HG02571 (cell line): ENCODE measurements at regions not wholly inside any gene's neighbourhood (a gene's known extent, or its start where the extent isn't known, plus 50 kb on each side); places are given as distances from the start of the nearest gene placed in this dataset.
"Not testable (repeated sequence)": the region's sequence is repeated elsewhere in the genome, so short reads cannot be mapped to it uniquely, and the experiment has no call there.

Experiments used
- ATAC-seq: cut with Tn5 transposase; IDR thresholded peaks from one replicate; pipeline ENCODE4 v1.9.1; 2021; ENCODE audit warnings: mild to moderate bottlenecking, moderate library complexity; ENCODE audit not compliant: unreplicated experiment

DNA sequence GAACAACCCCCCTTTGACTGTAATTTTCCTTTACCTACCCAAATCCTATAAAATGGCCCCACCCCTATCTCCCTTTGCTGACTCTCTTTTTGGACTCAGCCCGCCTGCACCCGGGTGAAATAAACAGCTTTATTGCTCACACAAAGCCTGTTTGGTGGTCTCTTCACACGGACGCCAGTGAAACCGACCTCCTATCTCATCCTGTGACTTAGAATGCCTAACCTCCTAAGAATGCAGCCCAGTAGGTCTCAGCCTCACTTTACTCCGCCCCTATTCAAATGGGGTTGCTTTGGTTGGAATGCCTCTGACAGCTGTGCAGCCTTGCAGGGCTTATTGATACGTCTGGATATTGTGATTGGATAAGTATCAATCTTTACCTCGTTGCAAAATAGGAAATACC lies 243.8 kb upstream of the PROK2 start:
- not testable (repeated sequence) for ATAC-seq

DNA sequence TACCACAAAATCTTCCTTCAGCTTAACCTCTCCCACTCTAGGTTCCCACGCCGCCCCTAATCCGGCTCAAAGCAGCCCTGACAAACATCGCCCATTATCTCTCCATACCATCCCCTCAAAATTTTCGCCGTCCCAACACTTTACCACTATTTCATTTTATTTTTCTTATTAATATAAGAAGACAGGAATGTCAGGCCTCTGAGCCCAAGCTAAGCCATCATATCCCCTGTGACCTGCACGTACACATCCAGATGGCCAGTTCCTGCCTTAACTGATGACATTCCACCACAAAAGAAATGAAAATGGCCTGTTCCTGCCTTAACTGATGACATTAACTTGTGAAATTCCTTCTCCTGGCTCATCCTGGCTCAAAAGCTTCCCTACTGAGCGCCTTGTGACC lies 243.4 kb upstream of the PROK2 start:
- ATAC-seq = not testable (repeated sequence)

DNA sequence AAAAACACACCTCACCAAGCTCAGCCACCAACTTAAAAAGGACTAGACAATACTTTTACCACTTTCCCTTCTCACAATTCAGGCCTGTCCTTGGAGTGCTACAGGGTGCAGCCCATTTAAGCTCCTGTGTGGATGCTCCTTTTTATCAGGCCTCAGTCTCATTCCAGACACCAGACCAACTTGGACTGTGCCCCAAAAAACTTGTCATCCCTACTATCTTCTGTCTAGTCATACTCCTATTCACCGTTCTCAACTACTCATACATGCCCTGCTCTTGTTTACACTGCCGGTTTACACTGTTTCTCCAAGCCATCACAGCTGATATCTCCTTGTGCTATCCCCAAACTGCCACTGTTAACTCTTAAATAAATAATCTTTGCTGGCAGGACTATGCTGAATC lies 242.8 kb upstream of the PROK2 start:
- ATAC-seq = not testable (repeated sequence)

DNA sequence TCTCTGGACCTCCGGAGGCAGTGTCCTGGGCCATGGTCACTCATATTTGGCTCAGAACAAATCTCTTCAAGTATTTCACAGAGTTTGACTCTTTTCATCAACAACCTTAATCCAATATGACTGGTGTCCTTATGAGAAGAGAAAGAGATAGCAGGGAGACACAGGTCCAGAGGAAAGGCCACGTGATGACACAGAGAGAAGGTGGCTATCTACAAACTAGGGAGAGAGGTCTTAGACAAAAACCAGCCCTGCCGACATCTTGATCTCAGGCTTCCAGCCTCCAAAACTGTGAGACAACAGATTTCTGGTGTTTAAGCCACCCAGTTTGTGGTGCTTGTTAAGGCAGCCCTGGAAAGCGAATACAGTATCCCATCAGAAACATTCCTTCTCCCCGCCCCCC lies 237.1 kb upstream of the PROK2 start:
- ATAC-seq = no peak

DNA sequence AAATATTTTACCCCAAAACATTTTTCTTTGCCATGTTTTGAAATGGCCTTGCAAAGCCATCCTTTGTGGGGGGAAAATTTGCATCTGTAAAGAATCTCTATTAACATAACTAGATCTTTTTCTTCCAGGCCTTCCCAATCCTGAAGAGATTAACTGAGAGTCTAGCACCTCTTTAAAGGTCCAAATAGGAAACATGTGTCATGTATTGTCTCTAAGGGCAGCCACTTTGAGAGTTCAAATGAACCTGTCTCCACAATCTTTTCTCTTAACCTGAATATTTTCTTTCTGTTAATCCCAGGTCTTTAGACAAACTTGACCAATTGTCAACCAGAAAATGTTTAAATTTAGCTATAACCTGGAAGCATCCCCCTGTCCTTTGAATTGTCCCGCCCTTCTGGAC lies 236.6 kb upstream of the PROK2 start:
- ATAC-seq = no peak

DNA sequence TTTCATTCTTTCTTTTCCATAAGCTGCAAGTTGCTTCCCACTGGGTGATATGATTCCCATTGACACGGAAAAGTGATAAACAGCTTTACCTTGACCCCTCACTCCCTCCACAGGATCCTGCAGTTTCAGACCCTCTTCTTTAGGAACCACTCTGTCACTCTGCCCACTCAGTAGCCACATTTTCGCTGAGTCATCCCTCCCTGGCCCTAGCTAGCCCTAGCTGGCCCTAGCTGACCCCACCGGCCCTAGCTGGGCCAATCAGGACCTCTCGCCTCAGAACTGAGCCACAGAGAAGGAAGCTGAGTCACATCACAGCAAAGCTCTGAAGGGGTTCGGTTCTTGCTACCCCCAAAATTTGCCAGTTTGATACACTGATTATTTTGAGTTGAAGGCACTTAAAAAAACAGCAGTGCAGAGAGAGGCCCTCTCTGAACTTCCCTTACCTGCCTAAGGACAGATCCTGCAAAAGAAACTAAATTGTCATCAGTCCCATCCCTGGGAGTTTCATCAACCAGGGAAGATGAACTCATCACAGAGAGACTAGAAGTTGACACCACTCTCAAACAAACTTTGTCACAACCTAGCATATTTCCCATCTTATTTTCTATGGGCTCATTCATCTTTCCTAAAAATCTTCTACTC lies 233.5 kb upstream of the PROK2 start:
- no peak for ATAC-seq

DNA sequence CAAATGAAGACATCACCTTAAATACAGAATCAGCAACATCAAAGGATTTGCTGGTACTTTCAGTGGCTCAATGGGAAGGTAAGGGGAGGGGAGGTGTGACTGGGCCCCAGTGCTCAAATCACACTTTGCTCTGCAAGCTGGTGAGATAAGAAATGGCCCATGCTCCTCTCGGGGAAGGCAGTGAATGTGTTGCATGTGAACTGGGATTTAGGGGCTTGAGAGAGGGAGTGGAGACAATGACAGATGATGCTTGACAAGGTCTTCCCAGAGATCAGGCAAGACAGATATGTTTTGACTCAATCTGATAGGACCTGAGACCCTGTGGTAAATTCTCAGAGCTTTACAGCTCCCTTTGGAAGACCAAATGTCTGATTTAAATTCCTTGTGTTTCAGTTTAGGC lies 233.0 kb upstream of the PROK2 start:
- ATAC-seq = no peak

DNA sequence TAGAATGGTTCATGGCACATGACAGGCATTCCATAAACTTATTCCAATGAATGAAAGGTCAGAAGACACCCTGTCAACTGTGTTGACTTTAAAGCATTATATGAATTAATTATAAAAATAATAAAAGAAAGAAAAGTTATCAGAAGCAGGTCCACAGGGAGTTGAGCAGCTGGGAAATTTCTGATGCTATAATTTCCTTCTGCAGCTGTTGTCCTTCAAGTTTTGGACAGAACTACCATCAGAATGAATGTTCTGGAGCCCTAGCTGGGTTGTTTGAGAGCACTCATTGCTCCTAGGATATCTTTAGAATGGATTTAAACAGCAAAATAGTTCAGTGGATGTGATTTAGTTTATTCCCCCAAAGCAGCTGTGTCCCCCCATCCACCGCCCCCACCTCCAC lies 232.4 kb upstream of the PROK2 start:
- ATAC-seq = no peak

DNA sequence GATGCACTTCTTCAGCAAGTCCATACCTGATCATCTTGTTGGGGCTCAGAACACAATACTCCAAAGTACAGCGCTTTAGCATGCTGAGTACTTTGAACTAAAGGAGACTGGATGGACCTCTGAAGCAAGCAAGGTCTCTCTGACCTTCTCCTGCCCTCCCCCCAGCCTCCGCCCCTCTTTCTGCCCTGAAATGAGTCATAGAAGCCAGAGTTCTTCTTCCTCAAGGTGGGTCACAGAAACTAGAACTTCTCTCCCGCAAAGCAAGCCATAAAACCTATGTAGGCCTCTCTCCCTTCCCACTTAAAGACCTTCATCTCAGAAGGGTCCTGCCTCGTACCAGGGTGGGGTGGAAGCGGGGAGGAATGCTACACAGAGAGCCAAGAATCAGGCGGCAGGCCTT lies 230.5 kb upstream of the PROK2 start:
- ATAC-seq = peak; percentile 53

DNA sequence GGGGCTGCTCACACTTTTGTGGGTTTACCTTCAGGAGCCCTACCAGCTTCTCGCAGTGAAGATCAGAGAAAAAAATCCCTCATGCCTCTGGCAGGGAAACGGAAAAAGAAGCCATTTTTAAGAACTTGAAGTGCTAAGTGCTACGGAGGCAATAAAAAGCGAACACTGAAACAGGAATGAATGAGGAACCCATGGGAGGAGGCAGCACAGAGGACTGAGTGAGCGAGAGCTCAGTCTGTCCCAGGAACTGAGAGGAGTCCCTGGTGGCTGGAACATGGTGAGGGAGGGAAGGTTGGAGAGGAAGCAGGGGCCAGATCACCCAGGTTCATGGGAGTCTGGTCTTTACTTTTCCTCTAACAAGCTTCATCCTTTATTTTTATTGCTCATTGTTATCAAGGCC lies 228.1 kb upstream of the PROK2 start:
- ATAC-seq = no peak

DNA sequence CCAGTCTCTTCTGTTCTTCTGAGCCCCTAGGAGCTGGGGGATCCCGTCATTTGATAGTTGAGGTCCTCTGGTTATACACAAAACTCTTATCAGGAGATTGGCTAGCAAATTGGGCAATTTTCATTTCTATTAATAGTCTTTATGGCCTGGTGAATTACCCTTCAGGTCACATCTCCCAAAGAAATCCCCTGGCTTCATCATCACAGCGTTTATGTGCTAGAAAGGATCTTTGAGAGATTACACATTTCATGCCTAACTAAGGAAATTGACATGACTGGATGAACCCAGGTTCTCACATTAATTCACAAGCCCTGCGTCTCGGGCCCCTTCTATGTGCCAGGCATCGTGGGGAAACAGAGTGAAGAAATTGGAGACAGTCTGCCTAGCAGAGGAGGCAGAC lies 227.4 kb upstream of the PROK2 start:
- no peak for ATAC-seq

DNA sequence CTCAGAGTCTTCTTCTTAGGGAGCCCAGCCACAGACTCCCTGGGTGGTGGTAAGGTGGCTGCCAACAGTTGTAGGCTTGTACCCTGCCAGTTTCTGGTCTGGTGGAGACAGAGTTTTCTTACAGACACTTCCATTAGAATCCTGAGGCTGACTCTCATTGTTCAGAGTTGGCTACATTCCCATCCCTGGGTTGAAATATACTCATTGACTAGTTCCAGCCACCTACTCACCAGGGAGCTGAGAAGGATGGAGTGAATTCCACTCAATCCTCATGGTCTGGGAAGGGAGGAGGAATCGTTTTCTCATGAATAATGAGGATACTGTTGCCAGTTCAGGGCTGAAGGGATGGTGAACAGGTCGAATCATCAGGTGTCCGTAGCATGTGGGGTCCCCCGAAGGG lies 226.5 kb upstream of the PROK2 start:
- no peak for ATAC-seq

DNA sequence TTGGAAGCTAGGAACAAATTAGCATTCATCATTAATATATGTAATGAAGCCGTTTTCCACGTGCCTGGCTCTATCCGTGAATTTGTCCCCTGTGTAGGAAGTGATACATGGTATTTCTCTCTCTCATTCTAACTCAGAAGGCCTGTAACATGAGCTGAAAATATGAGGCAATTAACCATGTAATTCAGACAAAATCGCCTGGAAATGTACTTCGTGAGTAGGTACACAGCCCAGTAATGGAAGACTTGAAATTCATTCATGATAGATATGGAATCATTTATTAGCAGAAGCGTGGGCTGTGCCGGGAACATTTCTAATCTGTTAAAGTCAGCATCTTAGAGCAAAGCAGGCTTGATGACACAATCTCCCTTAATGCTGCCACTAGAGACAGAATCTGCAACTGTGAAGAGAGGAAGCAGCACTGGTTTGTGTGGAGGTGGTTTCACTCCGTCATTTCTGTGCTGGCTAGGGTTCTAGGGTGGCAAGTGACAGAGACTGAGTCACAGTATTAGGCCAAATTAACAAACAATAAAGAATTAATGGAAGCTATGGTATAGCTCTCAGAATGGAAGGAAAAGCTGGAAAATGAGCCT lies 225.0 kb upstream of the PROK2 start:
- no peak for ATAC-seq

DNA sequence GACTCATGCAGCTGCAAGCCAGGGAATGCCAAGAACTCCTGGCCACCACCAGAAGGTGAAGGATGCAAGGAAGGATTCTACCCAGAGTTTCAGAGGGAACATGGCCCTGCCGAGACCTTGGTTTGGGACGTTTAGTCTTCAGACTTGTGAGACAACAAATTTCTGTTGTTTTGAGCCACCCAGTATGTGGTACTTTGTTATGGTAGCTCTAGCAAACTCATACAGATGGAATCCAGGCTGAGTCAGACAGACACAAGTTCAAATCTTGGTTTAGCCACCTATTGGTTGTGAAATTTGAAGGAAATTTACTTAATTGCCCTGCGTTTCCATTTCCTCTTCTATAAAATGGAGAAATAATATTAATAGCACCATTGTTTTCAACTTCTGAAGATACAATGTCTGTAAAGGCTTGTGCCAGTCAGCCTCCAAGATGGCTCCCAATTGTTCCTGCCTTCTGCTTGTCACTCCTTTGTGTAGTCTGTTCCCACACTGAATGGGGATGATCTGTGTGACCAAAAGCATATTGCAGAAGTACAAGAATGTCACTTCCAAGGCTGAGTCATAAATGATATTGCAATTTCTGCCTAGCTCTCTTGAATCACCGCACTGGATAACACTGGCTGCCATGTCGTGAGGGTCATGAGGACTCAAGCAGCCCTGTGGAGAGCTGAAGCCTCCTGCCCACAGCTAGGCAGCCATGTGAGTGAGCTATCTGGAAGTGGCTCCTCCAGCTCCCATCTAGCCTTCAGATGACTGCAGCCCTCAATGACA lies 223.5 kb upstream of the PROK2 start:
- ATAC-seq = no peak

DNA sequence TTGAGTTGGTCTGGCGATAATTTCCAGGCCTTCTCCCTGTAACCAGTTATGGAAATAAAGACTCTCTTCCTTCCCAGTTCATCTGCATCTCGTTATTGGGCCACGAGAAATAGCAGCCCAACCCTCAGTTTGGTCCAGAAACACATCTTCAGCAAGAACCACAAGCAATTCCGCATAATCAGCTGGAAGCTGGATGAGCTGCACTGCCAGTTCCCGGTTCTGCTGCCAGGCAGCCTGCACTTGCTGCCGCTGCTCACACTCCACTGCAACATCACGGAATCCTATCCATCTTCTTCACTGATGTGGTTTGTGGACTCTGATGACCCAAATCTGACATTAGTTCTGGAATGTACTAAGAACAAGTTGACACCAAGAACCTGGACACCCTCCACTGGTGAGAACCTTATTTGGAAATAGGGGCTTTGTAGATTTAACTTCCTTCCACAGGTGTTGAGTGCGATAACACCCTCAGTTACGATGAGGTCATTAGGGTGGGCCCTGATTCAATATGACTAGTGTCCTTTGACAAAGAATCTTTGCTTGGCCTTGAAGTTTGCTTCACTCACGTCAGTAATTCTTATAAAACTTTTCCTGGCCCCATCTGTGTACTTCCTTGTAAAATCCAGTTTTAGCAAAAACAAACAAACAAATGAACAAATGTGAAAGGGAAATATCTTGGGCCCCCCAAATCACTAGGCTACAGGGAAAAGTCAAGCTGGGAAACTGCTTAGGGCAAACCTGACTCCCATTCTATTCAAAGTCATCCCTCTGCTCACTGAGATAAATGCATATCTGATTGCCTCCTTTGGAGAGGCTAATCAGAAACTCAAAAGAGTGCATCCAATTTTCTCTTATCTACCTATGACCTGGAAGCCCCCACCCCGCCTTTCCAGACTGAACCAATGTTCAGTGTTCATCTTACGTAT lies 221.9 kb upstream of the PROK2 start:
- no peak for ATAC-seq

DNA sequence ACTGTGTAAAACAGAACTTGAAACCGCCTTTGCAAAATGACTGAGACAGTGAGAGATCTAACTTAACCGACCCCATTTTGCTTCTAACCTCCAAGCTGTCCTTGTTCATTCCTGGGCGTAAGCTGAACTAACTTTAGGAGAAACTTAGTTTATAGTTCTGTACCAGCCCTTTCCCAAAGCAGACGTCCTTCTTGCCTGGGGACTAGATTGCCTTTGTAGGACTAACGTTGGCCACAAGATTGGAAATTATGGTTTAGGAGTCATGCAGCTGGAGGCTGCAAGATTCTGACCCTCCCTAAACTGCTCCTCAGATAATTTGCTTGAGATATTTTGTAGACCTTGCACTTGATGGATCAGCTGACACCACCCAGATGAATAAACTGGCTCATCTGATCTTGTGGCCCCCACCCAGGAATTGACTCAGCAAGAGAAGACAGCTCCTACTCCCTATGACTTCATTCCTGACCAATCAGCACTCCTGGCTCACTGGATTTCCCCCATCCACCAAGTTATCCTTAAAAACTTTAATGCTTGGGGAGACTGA lies 219.9 kb upstream of the PROK2 start:
- no peak for ATAC-seq

DNA sequence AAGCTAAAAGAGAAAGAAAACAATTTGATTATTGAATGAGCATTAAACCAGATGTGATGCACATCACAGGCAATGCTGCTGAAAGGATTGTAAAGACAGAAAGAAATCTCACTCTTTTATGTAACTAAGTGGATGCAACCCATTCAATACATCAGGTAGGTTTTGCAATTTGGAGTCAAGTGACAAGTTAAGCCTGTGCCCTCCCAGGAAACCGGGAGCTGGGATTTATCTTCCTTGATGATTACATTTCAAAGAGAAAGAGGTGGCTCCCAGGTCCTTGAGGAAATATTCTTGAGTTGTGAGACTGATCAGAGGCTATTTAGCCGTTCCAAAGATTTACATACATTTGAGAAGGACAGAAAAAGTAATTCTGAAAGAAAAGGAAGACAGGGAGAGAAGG lies 219.0 kb upstream of the PROK2 start:
- no peak for ATAC-seq

DNA sequence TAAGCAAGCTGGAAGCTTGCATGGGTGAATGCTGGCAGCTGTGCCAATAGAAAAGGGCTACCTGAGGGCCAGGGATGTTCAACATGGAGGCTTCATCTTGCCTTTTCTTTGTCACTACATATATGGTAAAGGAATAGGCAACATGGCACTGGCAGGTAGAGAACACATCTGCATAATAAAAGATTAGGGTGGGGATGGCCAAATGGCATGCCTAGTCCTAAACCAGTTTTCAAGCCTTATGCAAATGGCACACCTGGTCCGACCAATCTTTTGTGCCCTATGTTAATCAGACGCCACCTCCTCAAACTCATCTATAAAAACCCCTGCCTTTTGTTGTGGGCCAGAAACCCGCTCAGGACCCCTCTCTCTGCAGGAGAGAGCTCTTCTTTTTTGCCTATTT lies 216.8 kb upstream of the PROK2 start:
- ATAC-seq = no peak

DNA sequence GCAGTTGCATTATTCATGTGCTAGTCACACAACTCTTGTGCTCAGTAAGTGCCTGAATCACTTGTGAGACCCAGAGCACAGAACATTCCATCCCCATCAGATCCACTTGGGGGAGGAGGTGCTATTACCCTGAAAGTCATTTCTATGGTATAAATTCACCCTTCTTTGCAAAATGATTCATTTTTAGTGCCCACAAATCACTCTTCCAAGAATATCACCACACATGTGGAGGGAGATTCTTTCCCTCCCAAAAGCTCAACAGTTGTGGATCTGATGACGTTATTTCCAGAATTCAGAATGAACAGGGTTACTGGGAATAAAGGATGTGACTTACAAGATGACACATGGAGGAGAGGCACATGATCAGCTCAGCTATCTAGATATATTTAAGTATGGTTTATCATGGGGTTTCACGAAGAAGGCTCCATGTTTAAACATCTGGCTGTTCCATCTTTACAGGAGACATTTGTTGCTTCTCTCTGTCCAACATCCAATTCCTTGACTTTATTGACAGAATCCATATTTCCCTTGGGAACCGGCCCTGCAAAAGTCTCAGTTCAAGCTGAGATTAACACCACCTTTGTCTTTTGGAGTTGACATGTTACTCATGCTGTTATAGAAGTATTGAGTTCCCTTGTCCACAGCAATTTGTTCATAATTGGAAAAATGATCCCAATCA lies 214.2 kb upstream of the PROK2 start:
- no peak for ATAC-seq

DNA sequence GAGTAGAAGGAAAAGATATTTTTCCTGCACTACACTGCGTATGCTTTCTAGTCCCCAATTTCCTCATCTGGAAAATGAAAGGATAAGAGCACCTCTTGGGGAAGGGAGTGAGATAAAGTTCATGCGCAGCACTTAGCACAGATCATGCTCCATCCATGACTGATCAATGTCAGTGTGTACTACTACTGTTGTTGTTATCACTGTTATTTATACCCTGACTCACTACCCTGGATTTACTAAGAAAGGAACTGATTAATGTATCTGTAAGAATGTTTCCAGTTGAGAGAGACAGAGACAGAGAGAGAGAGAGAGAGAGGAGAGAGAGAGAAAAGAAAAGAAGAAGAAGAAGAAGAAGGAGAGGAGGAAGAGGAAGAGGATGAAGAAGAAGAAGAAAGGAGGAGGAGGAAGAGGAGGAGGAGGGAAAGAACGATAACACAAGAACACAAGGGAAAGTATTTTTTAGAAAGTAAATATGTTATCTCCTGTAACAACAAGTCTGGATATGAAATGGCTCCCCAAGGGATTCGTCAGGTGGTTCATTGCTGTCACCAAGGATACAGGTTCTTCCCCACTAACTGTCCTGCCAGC lies 212.2 kb upstream of the PROK2 start:
- ATAC-seq = no peak
